IMR-90 (cell line): ENCODE measurements at regions not wholly inside any gene's neighbourhood (a gene's known extent, or its start where the extent isn't known, plus 50 kb on each side); places are given as distances from the start of the nearest gene placed in this dataset.

Experiments used
- CHD1 ChIP-seq: IDR thresholded peaks from 2 replicates; pipeline ENCODE4 v1.6.1; 2012; ENCODE audit warnings: low read depth, low read length, improper control_type of control experiment
- MAZ ChIP-seq: IDR thresholded peaks from 2 replicates; pipeline ENCODE4 v1.6.1; 2012; ENCODE audit warnings: low read depth, mild to moderate bottlenecking, low read length, improper control_type of control experiment, moderate library complexity, borderline replicate concordance
- POLR2A ChIP-seq: IDR thresholded peaks from 2 replicates; pipeline ENCODE4 v1.6.1; 2012; ENCODE audit warnings: mild to moderate bottlenecking, low read depth, low read length
- SMC3 ChIP-seq: fragments of 150-350 bp; IDR thresholded peaks from 2 replicates; pipeline ENCODE4 v1.6.1; 2016; ENCODE audit warnings: low read depth, mild to moderate bottlenecking, antibody characterized with exemption, low read length, moderate library complexity
- TF ChIP-seq, protein P1 (sequence below): conservative IDR thresholded peaks from 2 replicates; pipeline ENCODE4 v1.5.1; 2012; ENCODE audit warnings: mild to moderate bottlenecking, low read depth, low read length, improper control_type of control experiment

GRCh38 chr18:2281086-2281485, 290.2 kb downstream of the METTL4 start:
- no peak for TF ChIP-seq POLR2A
- TF ChIP-seq, protein P1, sequence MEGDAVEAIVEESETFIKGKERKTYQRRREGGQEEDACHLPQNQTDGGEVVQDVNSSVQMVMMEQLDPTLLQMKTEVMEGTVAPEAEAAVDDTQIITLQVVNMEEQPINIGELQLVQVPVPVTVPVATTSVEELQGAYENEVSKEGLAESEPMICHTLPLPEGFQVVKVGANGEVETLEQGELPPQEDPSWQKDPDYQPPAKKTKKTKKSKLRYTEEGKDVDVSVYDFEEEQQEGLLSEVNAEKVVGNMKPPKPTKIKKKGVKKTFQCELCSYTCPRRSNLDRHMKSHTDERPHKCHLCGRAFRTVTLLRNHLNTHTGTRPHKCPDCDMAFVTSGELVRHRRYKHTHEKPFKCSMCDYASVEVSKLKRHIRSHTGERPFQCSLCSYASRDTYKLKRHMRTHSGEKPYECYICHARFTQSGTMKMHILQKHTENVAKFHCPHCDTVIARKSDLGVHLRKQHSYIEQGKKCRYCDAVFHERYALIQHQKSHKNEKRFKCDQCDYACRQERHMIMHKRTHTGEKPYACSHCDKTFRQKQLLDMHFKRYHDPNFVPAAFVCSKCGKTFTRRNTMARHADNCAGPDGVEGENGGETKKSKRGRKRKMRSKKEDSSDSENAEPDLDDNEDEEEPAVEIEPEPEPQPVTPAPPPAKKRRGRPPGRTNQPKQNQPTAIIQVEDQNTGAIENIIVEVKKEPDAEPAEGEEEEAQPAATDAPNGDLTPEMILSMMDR: no peak
- no peak for TF ChIP-seq MAZ
- no peak for TF ChIP-seq SMC3
- TF ChIP-seq CHD1: no peak
